Neural crest cell (in vitro differentiated cells): ENCODE measurements at regions not wholly inside any gene's neighbourhood (a gene's known extent, or its start where the extent isn't known, plus 50 kb on each side); places are given as distances from the start of the nearest gene placed in this dataset.
"Not testable (repeated sequence)": the region's sequence is repeated elsewhere in the genome, so short reads cannot be mapped to it uniquely, and the experiment has no call there.

ENCODE experiments used
- DNase-seq: peaks from one replicate; pipeline ENCODE4 v3.0.0; 2021; ENCODE audit warnings: low read depth, mixed read lengths, low spot score
- H3K27ac Mint-ChIP-seq: one replicate; pipeline ENCODE4 v1.8.0; 2021; ENCODE audit warnings: mild to moderate bottlenecking, mixed read lengths; ENCODE audit not compliant: unreplicated experiment
- H3K27me3 Mint-ChIP-seq: 2 replicates; pipeline ENCODE4 v1.8.0; 2021; ENCODE audit warnings: low read depth, mild to moderate bottlenecking, mixed read lengths
- H3K36me3 Mint-ChIP-seq: 2 replicates; pipeline ENCODE4 v1.8.0; 2021; ENCODE audit warnings: low read depth, mild to moderate bottlenecking, mixed read lengths
- H3K4me1 Mint-ChIP-seq: 2 replicates; pipeline ENCODE4 v1.8.0; 2021; ENCODE audit warnings: mixed read lengths
- H3K4me3 Mint-ChIP-seq: one replicate; pipeline ENCODE4 v1.8.0; 2021; ENCODE audit warnings: mild to moderate bottlenecking, mixed read lengths
- H3K9me3 Mint-ChIP-seq: 2 replicates; pipeline ENCODE4 v1.8.0; 2021; ENCODE audit warnings: mixed read lengths
- CTCF ChIP-seq: fragments of 200-600 bp; sonication (generic); conservative IDR thresholded peaks from 2 replicates; pipeline ENCODE4 v1.5.0; 2021; ENCODE audit warnings: antibody characterized with exemption, mild to moderate bottlenecking

- no peak for TF ChIP-seq CTCF
- Mint-ChIP-seq H3K9me3 (no peaks in the 10 kb centered on the region), H3K27me3 (peaks cover 2% of the 10 kb centered on the region), H3K27ac (no peak overlapping the region), H3K4me1 (no peaks in the 10 kb centered on the region), H3K36me3 (no peaks in the 10 kb centered on the region), H3K4me3 (no peak overlapping the region)
- DNase-seq = no peak
Observed at GRCh38 chr10:28366994-28367393, 64.1 kb upstream of the MPP7 start.

DNA sequence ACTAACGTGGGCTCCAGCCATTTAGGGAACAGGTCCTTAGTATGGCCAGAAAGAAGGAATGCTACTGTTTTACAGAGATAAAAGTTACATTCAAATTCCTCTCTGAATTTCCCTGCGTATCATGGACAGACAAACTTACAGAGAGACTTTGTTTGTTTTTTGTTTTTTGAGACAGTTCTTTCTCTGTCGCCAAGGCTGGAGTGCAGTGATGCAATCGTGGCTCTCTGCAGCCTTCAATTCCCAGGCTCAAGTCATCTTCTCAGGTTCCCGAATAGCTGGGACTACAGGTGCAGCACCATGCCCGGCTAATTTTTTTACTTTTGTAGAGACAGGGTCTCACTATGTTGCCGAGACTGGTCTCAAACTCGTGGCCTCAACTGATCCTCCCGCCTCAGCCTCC is 64.5 kb upstream of the MPP7 start:
- no peaks in the 10 kb centered on the region for H3K36me3 Mint-ChIP-seq
- H3K4me3 Mint-ChIP-seq = no peak overlapping the region
- H3K27ac Mint-ChIP-seq = no peak overlapping the region
- H3K4me1 Mint-ChIP-seq = no peaks in the 10 kb centered on the region
- H3K27me3 Mint-ChIP-seq = peaks cover 2% of the 10 kb centered on the region
- DNase-seq = no peak
- no peaks in the 10 kb centered on the region for H3K9me3 Mint-ChIP-seq
- no peak for TF ChIP-seq CTCF

- H3K4me1 Mint-ChIP-seq = no peaks in the 10 kb centered on the region
- H3K27me3 Mint-ChIP-seq = peaks cover 2% of the 10 kb centered on the region
- no peaks in the 10 kb centered on the region for H3K36me3 Mint-ChIP-seq
- TF ChIP-seq CTCF = no peak
- H3K4me3 Mint-ChIP-seq = no peak overlapping the region
- H3K9me3 Mint-ChIP-seq = no peaks in the 10 kb centered on the region
- DNase-seq = no peak
- no peak overlapping the region for H3K27ac Mint-ChIP-seq
Observed at GRCh38 chr10:28367929-28368484, 65.1 kb upstream of the MPP7 start.

DNA sequence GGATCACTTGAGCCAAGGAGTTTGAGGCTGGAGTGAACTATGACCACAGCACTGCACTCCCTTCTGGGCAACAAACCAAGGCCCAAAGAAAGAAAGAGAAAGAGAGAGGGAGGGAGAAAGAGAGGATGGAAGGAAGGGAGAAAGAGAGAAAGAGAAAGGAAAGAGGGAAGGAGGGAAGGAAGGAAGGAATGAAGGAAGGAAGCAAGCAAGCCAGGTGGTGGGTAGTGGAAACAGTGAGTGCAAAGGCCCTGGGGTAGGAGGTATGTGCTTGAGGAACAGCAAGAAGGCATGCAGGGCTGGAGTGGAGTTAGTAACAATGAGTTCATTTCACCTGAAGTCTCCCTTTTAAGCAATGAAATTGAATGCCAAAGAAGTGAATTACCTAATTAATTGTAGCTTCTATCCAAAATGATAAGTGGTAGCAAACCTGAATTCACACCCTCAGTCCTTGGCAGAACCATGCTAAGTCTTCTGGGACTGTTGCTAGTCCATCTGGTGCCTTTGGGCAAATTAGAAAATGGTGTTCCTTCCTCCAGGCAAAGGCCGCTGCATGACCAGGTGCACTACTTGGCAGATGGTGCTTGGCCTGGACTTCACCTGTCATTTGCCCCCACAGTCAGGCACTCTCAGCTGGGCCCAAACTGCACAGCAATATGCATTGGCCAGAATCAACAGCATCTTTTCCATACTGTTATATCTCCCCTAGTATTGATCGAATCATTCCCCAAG is 67.4 kb upstream of the MPP7 start:
- TF ChIP-seq CTCF = no peak
- no peak for DNase-seq
- no peaks in the 10 kb centered on the region for H3K36me3 Mint-ChIP-seq
- H3K4me1 Mint-ChIP-seq = no peaks in the 10 kb centered on the region
- H3K9me3 Mint-ChIP-seq = no peaks in the 10 kb centered on the region
- no peak overlapping the region for H3K4me3 Mint-ChIP-seq
- H3K27ac Mint-ChIP-seq = no peak overlapping the region
- H3K27me3 Mint-ChIP-seq = peaks cover 2% of the 10 kb centered on the region

GRCh38 chr10:28371638-28372037 is 68.8 kb upstream of the MPP7 start:
- H3K9me3 Mint-ChIP-seq = not testable (repeated sequence)

GRCh38 chr10:28374036-28374435 is 71.2 kb upstream of the MPP7 start:
- peak overlapping the region; percentile 91 for H3K27ac Mint-ChIP-seq
- no peaks in the 10 kb centered on the region for H3K9me3 Mint-ChIP-seq
- TF ChIP-seq CTCF = no peak
- H3K27me3 Mint-ChIP-seq = no peaks in the 10 kb centered on the region
- DNase-seq = no peak
- no peaks in the 10 kb centered on the region for H3K4me1 Mint-ChIP-seq
- H3K4me3 Mint-ChIP-seq = no peak overlapping the region
- no peaks in the 10 kb centered on the region for H3K36me3 Mint-ChIP-seq

More at GRCh38 chr10:28371638-28372037, 68.8 kb upstream of the MPP7 start:
- H3K27ac Mint-ChIP-seq, H3K4me3 Mint-ChIP-seq, H3K4me1 Mint-ChIP-seq, DNase-seq, H3K27me3 Mint-ChIP-seq, H3K36me3 Mint-ChIP-seq: not testable (repeated sequence)
